H9 (cell line): ENCODE measurements at regions not wholly inside any gene's neighbourhood (a gene's known extent, or its start where the extent isn't known, plus 50 kb on each side); places are given as distances from the start of the nearest gene placed in this dataset.

Experiments used
- DNase-seq: peaks from one replicate; pipeline ENCODE4 v3.0.0-alpha.2; 2017
- H2AFZ ChIP-seq: one replicate; pipeline ENCODE4 v1.6.1; 2013; ENCODE audit warnings: mild to moderate bottlenecking, low read length, control low read depth, moderate library complexity
- H2AK5ac ChIP-seq: 2 replicates; pipeline ENCODE4 v1.6.1; 2013; ENCODE audit warnings: low read length, control low read depth, mixed read lengths; ENCODE audit not compliant: insufficient read length
- H2BK120ac ChIP-seq: one replicate; pipeline ENCODE4 v1.6.1; 2013; ENCODE audit warnings: low read depth, mild to moderate bottlenecking, low read length, control low read depth, inconsistent platforms; ENCODE audit not compliant: poor library complexity, severe bottlenecking
- H2BK12ac ChIP-seq: 2 replicates; pipeline ENCODE4 v1.6.1; 2013; ENCODE audit warnings: low read length, control low read depth, mixed read lengths, low read depth; ENCODE audit not compliant: insufficient read length
- H2BK15ac ChIP-seq: 2 replicates; pipeline ENCODE4 v1.6.1; 2013; ENCODE audit warnings: low read depth, low read length, control low read depth
- H2BK20ac ChIP-seq: one replicate; pipeline ENCODE4 v1.6.1; 2013; ENCODE audit warnings: low read depth, mild to moderate bottlenecking, low read length, control low read depth, inconsistent platforms; ENCODE audit not compliant: poor library complexity, severe bottlenecking
- H2BK5ac ChIP-seq: 2 replicates; pipeline ENCODE4 v1.6.1; 2013; ENCODE audit warnings: low read length, control low read depth, mixed read lengths; ENCODE audit not compliant: insufficient read length
- H3K14ac ChIP-seq: 2 replicates; pipeline ENCODE4 v1.6.1; 2013; ENCODE audit warnings: low read length, control low read depth; ENCODE audit not compliant: insufficient read depth
- H3K18ac ChIP-seq: 2 replicates; pipeline ENCODE4 v1.6.1; 2013; ENCODE audit warnings: low read depth, mild to moderate bottlenecking, mixed read lengths, low read length, control low read depth; ENCODE audit not compliant: insufficient read length
- H3K23ac ChIP-seq: 2 replicates; pipeline ENCODE4 v1.6.1; 2013; ENCODE audit warnings: low read length, control low read depth, mixed read lengths, low read depth; ENCODE audit not compliant: insufficient read length
- H3K23me2 ChIP-seq: 2 replicates; pipeline ENCODE4 v1.6.1; 2013; ENCODE audit warnings: low read depth, mild to moderate bottlenecking, mixed read lengths, low read length, control low read depth; ENCODE audit not compliant: insufficient read length, poor library complexity, severe bottlenecking
- H3K27ac ChIP-seq: 2 replicates; pipeline ENCODE4 v1.5.1; 2013; ENCODE audit warnings: low read length, control low read depth, mixed read lengths, low read depth; ENCODE audit not compliant: insufficient read length
- H3K27me3 ChIP-seq: 2 replicates; pipeline ENCODE4 v1.6.1; 2013; ENCODE audit warnings: low read length, control low read depth, inconsistent platforms; ENCODE audit not compliant: insufficient read depth
- H3K4ac ChIP-seq: 2 replicates; pipeline ENCODE4 v1.6.1; 2013; ENCODE audit warnings: low read depth, mild to moderate bottlenecking, control low read depth, inconsistent platforms, low read length, moderate library complexity
- H3K4me1 ChIP-seq: 2 replicates; pipeline ENCODE4 v1.6.1; 2013; ENCODE audit warnings: low read length, control low read depth, inconsistent platforms; ENCODE audit not compliant: insufficient read depth
- H3K4me2 ChIP-seq: 2 replicates; pipeline ENCODE4 v1.6.1; 2013; ENCODE audit warnings: low read length, control low read depth, mixed read lengths; ENCODE audit not compliant: insufficient read length, insufficient read depth
- H3K56ac ChIP-seq: 2 replicates; pipeline ENCODE4 v1.6.1; 2013; ENCODE audit warnings: low read depth, mild to moderate bottlenecking, mixed read lengths, low read length, control low read depth; ENCODE audit not compliant: insufficient read length
- H3K79me1 ChIP-seq: 2 replicates; pipeline ENCODE4 v1.6.1; 2013; ENCODE audit warnings: low read depth, mild to moderate bottlenecking, moderate library complexity, low read length, control low read depth, inconsistent platforms; ENCODE audit not compliant: insufficient read depth, poor library complexity, severe bottlenecking
- H3K79me2 ChIP-seq: 2 replicates; pipeline ENCODE4 v1.6.1; 2013; ENCODE audit warnings: low read length, control low read depth, inconsistent platforms; ENCODE audit not compliant: insufficient read depth
- H3K9ac ChIP-seq: 2 replicates; pipeline ENCODE4 v1.6.1; 2013; ENCODE audit warnings: low read length, control low read depth, mixed read lengths; ENCODE audit not compliant: insufficient read length; ENCODE audit errors: extremely low read depth
- H3K9me3 ChIP-seq: one replicate; pipeline ENCODE4 v1.6.1; 2013; ENCODE audit warnings: low read depth, low read length, inconsistent platforms; ENCODE audit not compliant: control insufficient read depth
- H3T11ph ChIP-seq: one replicate; pipeline ENCODE4 v1.6.1; 2013; ENCODE audit warnings: mild to moderate bottlenecking, low read length, control low read depth, inconsistent platforms
- H4K20me1 ChIP-seq: one replicate; pipeline ENCODE4 v1.6.1; 2013; ENCODE audit not compliant: control insufficient read depth, insufficient read length, insufficient read depth
- H4K5ac ChIP-seq: 2 replicates; pipeline ENCODE4 v1.6.1; 2013; ENCODE audit warnings: low read depth, mild to moderate bottlenecking, mixed read lengths, low read length, control low read depth; ENCODE audit not compliant: insufficient read length
- H4K8ac ChIP-seq: replicated peaks from 2 replicates; pipeline ENCODE4 v1.6.1; 2013; ENCODE audit warnings: low read length, control low read depth, mixed read lengths, low read depth; ENCODE audit not compliant: insufficient read length
- H4K91ac ChIP-seq: 2 replicates; pipeline ENCODE4 v1.6.1; 2013; ENCODE audit warnings: low read depth, mild to moderate bottlenecking, moderate library complexity, mixed read lengths, low read length, control low read depth; ENCODE audit not compliant: insufficient read length
- H3K27ac Mint-ChIP-seq, 3 experiments: 2 replicates in 2 of 3; 3 replicates in 1 of 3; pipeline ENCODE4 v1.8.0; 2020 to 2021; ENCODE audit warnings: mixed read lengths in 3 of 3, mild to moderate bottlenecking in 1 of 3, moderate library complexity in 1 of 3
- H3K27me3 Mint-ChIP-seq: 2 replicates; pipeline ENCODE4 v1.8.0; 2021; ENCODE audit warnings: low read depth, mild to moderate bottlenecking, moderate library complexity, mixed read lengths
- H3K36me3 Mint-ChIP-seq, 3 experiments: 2 replicates in 2 of 3; 3 replicates in 1 of 3; pipeline ENCODE4 v1.8.0; 2020 to 2021; ENCODE audit warnings: low read depth in 3 of 3, mixed read lengths in 3 of 3; ENCODE audit not compliant: insufficient read depth in 1 of 3
- H3K4me1 Mint-ChIP-seq, 2 experiments: 2 replicates each; pipeline ENCODE4 v1.8.0; 2020; ENCODE audit warnings: mixed read lengths in 2 of 2
- H3K4me3 Mint-ChIP-seq, 2 experiments: 2 replicates in 1 of 2; 3 replicates in 1 of 2; pipeline ENCODE4 v1.8.0; 2020 to 2021; ENCODE audit warnings: mild to moderate bottlenecking in 2 of 2, mixed read lengths in 2 of 2, moderate library complexity in 1 of 2
- H3K9me3 Mint-ChIP-seq, 2 experiments: 2 replicates in 1 of 2; 3 replicates in 1 of 2; pipeline ENCODE4 v1.8.0; 2020; ENCODE audit warnings: mild to moderate bottlenecking in 2 of 2, mixed read lengths in 2 of 2, moderate library complexity in 1 of 2
- CTCF ChIP-seq: fragments of 200-600 bp; sonication (generic); conservative IDR thresholded peaks from 3 replicates; pipeline ENCODE4 v1.8.0; 2021; ENCODE audit warnings: antibody characterized with exemption, mild to moderate bottlenecking
- WGBS: extraction: QIAGEN DNeasy Blood & Tissue Kit; methylation state at CpG from one replicate; pipeline ENCODE4 v1.1.7; 2013; ENCODE audit warnings: missing lambda C conversion rate, low lambda C conversion rate, mixed read lengths; ENCODE audit not compliant: insufficient read length; ENCODE audit errors: extremely low coverage; 5-methylcytosine and 5-hydroxymethylcytosine counted together

- no peak overlapping the region for H3K4me2 ChIP-seq
- no peak for TF ChIP-seq CTCF
- no peaks in the 10 kb centered on the region for H3K79me1 ChIP-seq
- no peak overlapping the region for H3T11ph ChIP-seq
- H3K23ac ChIP-seq = no peak overlapping the region
- no peak overlapping the region for H3K4me3 Mint-ChIP-seq
- H3K27ac ChIP-seq = no peak overlapping the region
- H3K9ac ChIP-seq = no peak overlapping the region
- WGBS = no CpG with 5 or more reads among the region's 3 CpGs
- no peaks in the 10 kb centered on the region for H3K9me3 Mint-ChIP-seq
- H2BK15ac ChIP-seq = no peak overlapping the region
- H2BK5ac ChIP-seq = no peak overlapping the region
- no peak overlapping the region for H3K56ac ChIP-seq
- H4K20me1 ChIP-seq = no peaks in the 10 kb centered on the region
- H4K91ac ChIP-seq = no peak overlapping the region
- H3K18ac ChIP-seq = no peak overlapping the region
- no peak for DNase-seq
- H3K4ac ChIP-seq = no peak overlapping the region
- no peaks in the 10 kb centered on the region for H3K4me1 Mint-ChIP-seq
- no peaks in the 10 kb centered on the region for H3K36me3 Mint-ChIP-seq
- no peaks in the 10 kb centered on the region for H3K4me1 ChIP-seq
- no peaks in the 10 kb centered on the region for H3K27me3 ChIP-seq
- H3K14ac ChIP-seq = no peak overlapping the region
- H2AFZ ChIP-seq = no peak overlapping the region
- H4K5ac ChIP-seq = no peak overlapping the region
- H3K27me3 Mint-ChIP-seq = no peaks in the 10 kb centered on the region
- H3K79me2 ChIP-seq = no peaks in the 10 kb centered on the region
- H3K27ac Mint-ChIP-seq = no peak overlapping the region
- H2AK5ac ChIP-seq = no peak overlapping the region
- H2BK20ac ChIP-seq = no peak overlapping the region
- H3K23me2 ChIP-seq = no peaks in the 10 kb centered on the region
- H3K9me3 ChIP-seq = no peaks in the 10 kb centered on the region
- no peak overlapping the region for H2BK120ac ChIP-seq
- no peak overlapping the region for H4K8ac ChIP-seq
- H2BK12ac ChIP-seq = no peak overlapping the region
These were observed 543.0 kb downstream of the PLCL1 start for GRCh38 chr2:198347349-198347748.
